Mesodermal cell (in vitro differentiated cells): ENCODE measurements at regions not wholly inside any gene's neighbourhood (a gene's known extent, or its start where the extent isn't known, plus 50 kb on each side); places are given as distances from the start of the nearest gene placed in this dataset.
"Not testable (repeated sequence)": the region's sequence is repeated elsewhere in the genome, so short reads cannot be mapped to it uniquely, and the experiment has no call there.

Experiments
- H3K27ac ChIP-seq: 2 replicates; pipeline ENCODE4 v1.7.0; 2013; ENCODE audit warnings: mild to moderate bottlenecking, low read depth, low read length, moderate library complexity; ENCODE audit not compliant: severe bottlenecking
- H3K36me3 ChIP-seq: 2 replicates; pipeline ENCODE4 v1.7.1; 2013; ENCODE audit warnings: mild to moderate bottlenecking, low read length, moderate library complexity; ENCODE audit not compliant: control insufficient read depth, insufficient read depth
- H3K4me1 ChIP-seq: one replicate; pipeline ENCODE4 v1.7.1; 2013; ENCODE audit warnings: mild to moderate bottlenecking, low read length; ENCODE audit not compliant: insufficient read depth, control insufficient read depth, poor library complexity, severe bottlenecking
- H3K4me3 ChIP-seq: 2 replicates; pipeline ENCODE4 v1.7.0; 2013; ENCODE audit warnings: low read length, control low read depth, mild to moderate bottlenecking; ENCODE audit not compliant: insufficient read depth, poor library complexity, severe bottlenecking; ENCODE audit errors: extremely low read depth
- H3K9me3 ChIP-seq: 2 replicates; pipeline ENCODE4 v1.7.1; 2013; ENCODE audit warnings: mild to moderate bottlenecking, low read length, moderate library complexity; ENCODE audit not compliant: control insufficient read depth
- whole genome bisulfite sequencing, 2 experiments: methylation state at CpG; one replicate each; pipeline ENCODE4 v1.1.5; 2013; ENCODE audit warnings: missing lambda C conversion rate in 2 of 2; ENCODE audit not compliant: insufficient coverage in 2 of 2; 5-methylcytosine and 5-hydroxymethylcytosine counted together

GRCh38 chr5:56377573-56377972 lies 144.4 kb upstream of the ANKRD55 start:
- H3K27ac ChIP-seq, result no peak overlapping the region
- H3K36me3 ChIP-seq, result no peaks in the 10 kb centered on the region
- no peak overlapping the region for H3K4me3 ChIP-seq
- peaks cover 19% of the 10 kb centered on the region for H3K9me3 ChIP-seq
- H3K4me1 ChIP-seq, result no peaks in the 10 kb centered on the region

GRCh38 chr5:56376128-56376527 lies 143.0 kb upstream of the ANKRD55 start:
- WGBS, 2 experiments, result 81 to 85% methylated on average over 2 of the region's 2 CpGs
- Histone ChIP-seq H3K27ac (no peak overlapping the region), H3K36me3 (no peaks in the 10 kb centered on the region), H3K4me1 (no peaks in the 10 kb centered on the region), H3K4me3 (no peak overlapping the region), H3K9me3 (peaks cover 19% of the 10 kb centered on the region)

GRCh38 chr5:56375011-56375410 lies 141.9 kb upstream of the ANKRD55 start:
- Histone ChIP-seq H3K4me3 (no peak overlapping the region), H3K36me3 (no peaks in the 10 kb centered on the region), H3K4me1 (no peaks in the 10 kb centered on the region), H3K9me3 (peaks cover 19% of the 10 kb centered on the region), H3K27ac (no peak overlapping the region)
- whole genome bisulfite sequencing, 2 experiments, result 92 to 93% methylated on average over 5 of the region's 5 CpGs

- H3K27ac ChIP-seq, result not testable (repeated sequence)
Observed at GRCh38 chr5:56372491-56372890, 139.4 kb upstream of the ANKRD55 start.

GRCh38 chr5:56369361-56369811 lies 136.3 kb upstream of the ANKRD55 start:
- no peaks in the 10 kb centered on the region for H3K36me3 ChIP-seq
- WGBS, 2 experiments, result 93 to 96% methylated on average over 2 to 3 of the region's 3 CpGs
- H3K9me3 ChIP-seq, result peaks cover 4% of the 10 kb centered on the region
- H3K4me3 ChIP-seq, result no peak overlapping the region
- H3K4me1 ChIP-seq, result peaks cover 5% of the 10 kb centered on the region
- H3K27ac ChIP-seq, result no peak overlapping the region

More at GRCh38 chr5:56372491-56372890, 139.4 kb upstream of the ANKRD55 start:
- 88 to 93% methylated on average over 3 to 6 of the region's 31 CpGs for WGBS, 2 experiments
- H3K4me3 ChIP-seq, H3K4me1 ChIP-seq, H3K36me3 ChIP-seq: not testable (repeated sequence)
- H3K9me3 ChIP-seq, result peaks cover 15% of the 10 kb centered on the region

GRCh38 chr5:56367748-56368147 lies 134.6 kb upstream of the ANKRD55 start:
- no peaks in the 10 kb centered on the region for H3K36me3 ChIP-seq
- peaks cover 5% of the 10 kb centered on the region for H3K4me1 ChIP-seq
- no peaks in the 10 kb centered on the region for H3K9me3 ChIP-seq
- no peak overlapping the region for H3K4me3 ChIP-seq
- WGBS, 2 experiments, result 86 to 100% methylated on average over 2 of the region's 2 CpGs
- no peak overlapping the region for H3K27ac ChIP-seq

GRCh38 chr5:56366986-56367385 lies 133.9 kb upstream of the ANKRD55 start:
- no peak overlapping the region for H3K27ac ChIP-seq
- no CpG with 5 or more reads among the region's 1 CpG for WGBS, 2 experiments
- no peaks in the 10 kb centered on the region for H3K9me3 ChIP-seq
- H3K36me3 ChIP-seq, result no peaks in the 10 kb centered on the region
- H3K4me3 ChIP-seq, result no peak overlapping the region
- H3K4me1 ChIP-seq, result peaks cover 5% of the 10 kb centered on the region

- Histone ChIP-seq H3K4me1 (peaks cover 11% of the 10 kb centered on the region), H3K4me3 (no peak overlapping the region), H3K27ac (no peak overlapping the region), H3K36me3 (no peaks in the 10 kb centered on the region), H3K9me3 (no peaks in the 10 kb centered on the region)
- no CpG with 5 or more reads among the region's 2 CpGs for WGBS, 2 experiments
Observed at GRCh38 chr5:56361398-56361797, 128.3 kb upstream of the ANKRD55 start.

- H3K36me3 ChIP-seq, result no peaks in the 10 kb centered on the region
- H3K27ac ChIP-seq, result no peak overlapping the region
- peaks cover 17% of the 10 kb centered on the region for H3K4me1 ChIP-seq
- H3K9me3 ChIP-seq, result no peaks in the 10 kb centered on the region
- WGBS, 2 experiments, result 94 to 97% methylated on average over 5 to 6 of the region's 6 CpGs
- no peak overlapping the region for H3K4me3 ChIP-seq
Observed at GRCh38 chr5:56360816-56361215, 127.7 kb upstream of the ANKRD55 start.

GRCh38 chr5:56359809-56360685 lies 126.9 kb upstream of the ANKRD55 start:
- 80% methylated on average over 1 of the region's 7 CpGs; no CpG with 5 or more reads in 1 of the 2 experiments for WGBS, 2 experiments
- no peak overlapping the region for H3K27ac ChIP-seq
- no peaks in the 10 kb centered on the region for H3K36me3 ChIP-seq
- H3K9me3 ChIP-seq, result no peaks in the 10 kb centered on the region
- H3K4me3 ChIP-seq, result no peak overlapping the region
- peaks cover 21% of the 10 kb centered on the region for H3K4me1 ChIP-seq
